SK-N-SH (cell line): ENCODE measurements at regions not wholly inside any gene's neighbourhood (a gene's known extent, or its start where the extent isn't known, plus 50 kb on each side); places are given as distances from the start of the nearest gene placed in this dataset.

Source experiments
- CTCF ChIA-PET: fragments of 300-600, 350-600 bp; formaldehyde crosslinking; extraction: SDS; loops from one replicate; lab custom pipeline; 2021; lab: Yijun Ruan, JAX
- POLR2A ChIA-PET: fragments of 350-600 bp; sonication (Branson Sonifier 250); formaldehyde crosslinking; extraction: SDS; loops from one replicate; lab custom pipeline; 2020; ENCODE audit warnings: antibody characterized with exemption, inconsistent platforms; lab: Yijun Ruan, JAX
- DNase-seq: peaks from one replicate; pipeline ENCODE4 v3.0.0; 2012
- H2AFZ ChIP-seq: fragments of 200-600 bp; sonication (generic); 2 replicates; pipeline ENCODE4 v1.8.1; 2016; ENCODE audit warnings: antibody characterized with exemption, mild to moderate bottlenecking, low read depth
- H3F3A ChIP-seq: fragments of 200-600 bp; sonication (generic); replicated peaks from 2 replicates; pipeline ENCODE3; 2016; ENCODE audit warnings: antibody characterized with exemption, mild to moderate bottlenecking; ENCODE audit not compliant: insufficient read depth
- H3K27ac ChIP-seq, 2 experiments: fragments of 200-500 bp in 1 of 2; fragments of 200-600 bp in 1 of 2; sonication (Bioruptor generic) in 1 of 2; sonication (generic), shearing (Covaris generic) in 1 of 2; 2 replicates each; pipeline versions ENCODE4 v1.5.1 to v1.6.1; 2014 to 2016; ENCODE audit warnings: low read depth in 2 of 2, inconsistent platforms in 1 of 2, low read length in 1 of 2, mild to moderate bottlenecking in 1 of 2, mixed read lengths in 1 of 2
- H3K27me3 ChIP-seq: fragments of 200-600 bp; sonication (generic), shearing (Covaris generic); 2 replicates; pipeline ENCODE4 v1.6.1; 2016; ENCODE audit warnings: mixed run types; ENCODE audit not compliant: insufficient read depth
- H3K36me3 ChIP-seq, 2 experiments: fragments of 200-500 bp in 1 of 2; fragments of 200-600 bp in 1 of 2; sonication (Bioruptor generic) in 1 of 2; sonication (generic) in 1 of 2; replicated peaks in 1 of 2; 2 replicates each; pipeline versions ENCODE3 to v1.5.1; 2014 to 2016; ENCODE audit warnings: low read length in 1 of 2, mild to moderate bottlenecking in 1 of 2; ENCODE audit not compliant: insufficient read depth in 2 of 2, control insufficient read depth in 1 of 2
- H3K4me1 ChIP-seq, 2 experiments: fragments of 200-500 bp in 1 of 2; fragments of 200-600 bp in 1 of 2; sonication (Bioruptor generic) in 1 of 2; sonication (generic), shearing (Covaris generic) in 1 of 2; 2 replicates each; pipeline versions ENCODE4 v1.5.1 to v1.6.1; 2014 to 2016; ENCODE audit warnings: low read depth in 1 of 2, low read length in 1 of 2, mixed run types in 1 of 2; ENCODE audit not compliant: insufficient read depth in 2 of 2, control insufficient read depth in 1 of 2
- H3K4me2 ChIP-seq: fragments of 200-600 bp; sonication (generic), shearing (Covaris generic); 2 replicates; pipeline ENCODE4 v1.6.1; 2017; ENCODE audit warnings: mixed run types
- H3K4me3 ChIP-seq, 2 experiments: fragments of 200-500 bp in 1 of 2; fragments of 200-600 bp in 1 of 2; sonication (Bioruptor generic) in 1 of 2; sonication (generic), shearing (Covaris generic) in 1 of 2; 2 replicates each; pipeline versions ENCODE4 v1.5.1 to v1.8.1; 2014 to 2016; ENCODE audit warnings: low read depth in 2 of 2, inconsistent platforms in 1 of 2, low read length in 1 of 2, mild to moderate bottlenecking in 1 of 2, mixed read lengths in 1 of 2, moderate library complexity in 1 of 2
- H3K79me2 ChIP-seq: fragments of 200-600 bp; sonication (generic); 2 replicates; pipeline ENCODE4 v1.8.1; 2017; ENCODE audit warnings: mild to moderate bottlenecking; ENCODE audit not compliant: insufficient read depth
- H3K9ac ChIP-seq: fragments of 200-600 bp; sonication (generic); 2 replicates; pipeline ENCODE4 v1.6.1; 2017; ENCODE audit warnings: mixed run types
- H3K9me2 ChIP-seq: fragments of 200-600 bp; sonication (generic); 2 replicates; pipeline ENCODE4 v1.6.1; 2017; ENCODE audit warnings: mixed run types
- H3K9me3 ChIP-seq: fragments of 200-600 bp; sonication (generic); 2 replicates; pipeline ENCODE4 v1.6.1; 2017; ENCODE audit warnings: mixed run types, mild to moderate bottlenecking, moderate library complexity
- H4K20me1 ChIP-seq: fragments of 200-600 bp; sonication (generic); 2 replicates; pipeline ENCODE4 v1.6.1; 2017; ENCODE audit warnings: mild to moderate bottlenecking, mixed run types; ENCODE audit not compliant: insufficient read depth
- ELF1 ChIP-seq: IDR thresholded peaks from 2 replicates; pipeline ENCODE4 v1.4.0; 2012
- EP300 ChIP-seq, 2 experiments: IDR thresholded peaks; 2 replicates each; pipeline versions ENCODE4 v1.4.0 to v1.6.1; 2012; ENCODE audit warnings: borderline replicate concordance in 1 of 2, low read depth in 1 of 2, low read length in 1 of 2
- EZH2phosphoT487 ChIP-seq: fragments of 200-600 bp; sonication (generic); IDR thresholded peaks from 2 replicates; pipeline ENCODE4 v1.6.1; 2017; ENCODE audit warnings: low read depth, mixed run types, mild to moderate bottlenecking, antibody characterized with exemption, moderate library complexity, borderline replicate concordance
- NRF1 ChIP-seq: IDR thresholded peaks from 2 replicates; pipeline ENCODE4 v1.6.1; 2012; ENCODE audit warnings: low read depth, mild to moderate bottlenecking, low read length
- POLR2AphosphoS5 ChIP-seq: IDR thresholded peaks from 2 replicates; pipeline ENCODE4 v1.6.1; 2012; ENCODE audit warnings: low read depth, low read length
- RAD21 ChIP-seq: IDR thresholded peaks from 2 replicates; pipeline ENCODE4 v1.6.1; 2012; ENCODE audit warnings: mild to moderate bottlenecking, low read length
- RFX5 ChIP-seq: IDR thresholded peaks from 2 replicates; pipeline ENCODE4 v1.6.1; 2012; ENCODE audit warnings: mild to moderate bottlenecking, improper control_type of control experiment, low read length
- SIN3A ChIP-seq: IDR thresholded peaks from 2 replicates; pipeline ENCODE4 v1.6.1; 2012; ENCODE audit warnings: low read depth, mild to moderate bottlenecking, low read length, moderate library complexity, borderline replicate concordance
- TCF12 ChIP-seq: IDR thresholded peaks from 2 replicates; pipeline ENCODE4 v1.4.0; 2012
- TEAD4 ChIP-seq: IDR thresholded peaks from 2 replicates; pipeline ENCODE4 v1.4.0; 2012; ENCODE audit warnings: mild to moderate bottlenecking, borderline replicate concordance; ENCODE audit not compliant: insufficient read depth
- WGBS: methylation state at CpG from one replicate; pipeline ENCODE4 v1.1.6; 2017; ENCODE audit warnings: low lambda C conversion rate; 5-methylcytosine and 5-hydroxymethylcytosine counted together
- TF ChIP-seq, protein P1 (sequence below): IDR thresholded peaks from 2 replicates; pipeline ENCODE4; 2012
- TF ChIP-seq, protein P2 (sequence below): fragments of 200-600 bp; sonication (generic); IDR thresholded peaks from 2 replicates; pipeline ENCODE4 v1.6.1; 2017; ENCODE audit warnings: antibody characterized with exemption, mild to moderate bottlenecking, moderate library complexity
- TF ChIP-seq, protein P3 (sequence below): fragments of 150-350 bp; IDR thresholded peaks from 2 replicates; pipeline ENCODE4 v1.6.1; 2016; ENCODE audit warnings: mild to moderate bottlenecking, low read depth, low read length
- TF ChIP-seq, protein P4 (sequence below): IDR thresholded peaks from 2 replicates; pipeline ENCODE4 v1.4.0; 2012; ENCODE audit warnings: low read depth, borderline replicate concordance
- TF ChIP-seq, protein P5 (sequence below): fragments of 150-350 bp; IDR thresholded peaks from 2 replicates; pipeline ENCODE4 v1.6.1; 2017; ENCODE audit warnings: antibody characterized with exemption, low read length, low read depth, borderline replicate concordance

DNA sequence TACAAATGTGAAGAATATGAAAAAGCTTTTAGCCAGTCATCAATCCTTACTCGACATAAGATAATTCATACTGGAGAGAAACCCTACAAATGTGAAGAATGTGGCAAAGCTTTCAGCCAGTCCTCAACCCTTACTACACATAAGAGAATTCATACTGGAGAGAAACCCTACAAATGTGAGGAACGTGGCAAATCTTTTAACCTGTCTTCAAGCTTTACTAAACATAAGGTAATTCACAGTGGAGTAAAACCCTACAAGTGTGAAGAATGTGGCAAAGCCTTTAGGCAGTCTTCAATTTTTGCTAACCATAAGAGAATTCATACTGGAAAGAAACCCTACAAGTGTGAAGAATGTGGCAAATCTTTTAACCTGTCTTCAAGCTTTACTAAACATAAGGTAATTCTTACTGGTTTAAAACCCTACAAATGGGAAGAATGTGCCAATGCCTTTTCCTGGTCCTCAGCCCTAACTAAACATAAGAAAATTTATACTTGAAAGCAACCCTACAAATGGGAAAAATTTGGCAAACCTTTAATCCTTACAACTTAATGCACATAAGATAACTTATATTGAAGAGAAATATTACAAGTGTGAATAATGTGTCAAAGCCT, 74.1 kb upstream of the ZNF681 start:
- DNase-seq: no peak
- no peaks in the 10 kb centered on the region for H3F3A ChIP-seq
- H3K4me2 ChIP-seq: no peak overlapping the region
- H4K20me1 ChIP-seq: no peaks in the 10 kb centered on the region
- ChIA-PET CTCF (no interaction called here), POLR2A (no interaction called here)
- peaks cover 17% of the 10 kb centered on the region for H3K9me3 ChIP-seq
- H2AFZ ChIP-seq: no peak overlapping the region
- no peaks in the 10 kb centered on the region for H3K79me2 ChIP-seq
- H3K27ac ChIP-seq: no peak overlapping the region
- H3K27me3 ChIP-seq: no peaks in the 10 kb centered on the region
- TF ChIP-seq, protein P1, sequence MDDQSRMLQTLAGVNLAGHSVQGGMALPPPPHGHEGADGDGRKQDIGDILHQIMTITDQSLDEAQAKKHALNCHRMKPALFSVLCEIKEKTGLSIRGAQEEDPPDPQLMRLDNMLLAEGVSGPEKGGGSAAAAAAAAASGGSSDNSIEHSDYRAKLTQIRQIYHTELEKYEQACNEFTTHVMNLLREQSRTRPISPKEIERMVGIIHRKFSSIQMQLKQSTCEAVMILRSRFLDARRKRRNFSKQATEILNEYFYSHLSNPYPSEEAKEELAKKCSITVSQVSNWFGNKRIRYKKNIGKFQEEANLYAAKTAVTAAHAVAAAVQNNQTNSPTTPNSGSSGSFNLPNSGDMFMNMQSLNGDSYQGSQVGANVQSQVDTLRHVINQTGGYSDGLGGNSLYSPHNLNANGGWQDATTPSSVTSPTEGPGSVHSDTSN: no peak
- TF ChIP-seq EZH2phosphoT487 (no peak), SIN3A (no peak), TCF12 (no peak), ELF1 (no peak), POLR2AphosphoS5 (no peak), EP300 (IDR thresholded peaks at IDR 0.05; ENCODE audit: borderline replicate concordance in 1 of 2, low read depth in 1 of 2, low read length in 1 of 2) (no peak), TEAD4 (no peak), NRF1 (no peak), RFX5 (no peak)
- TF ChIP-seq, protein P2, sequence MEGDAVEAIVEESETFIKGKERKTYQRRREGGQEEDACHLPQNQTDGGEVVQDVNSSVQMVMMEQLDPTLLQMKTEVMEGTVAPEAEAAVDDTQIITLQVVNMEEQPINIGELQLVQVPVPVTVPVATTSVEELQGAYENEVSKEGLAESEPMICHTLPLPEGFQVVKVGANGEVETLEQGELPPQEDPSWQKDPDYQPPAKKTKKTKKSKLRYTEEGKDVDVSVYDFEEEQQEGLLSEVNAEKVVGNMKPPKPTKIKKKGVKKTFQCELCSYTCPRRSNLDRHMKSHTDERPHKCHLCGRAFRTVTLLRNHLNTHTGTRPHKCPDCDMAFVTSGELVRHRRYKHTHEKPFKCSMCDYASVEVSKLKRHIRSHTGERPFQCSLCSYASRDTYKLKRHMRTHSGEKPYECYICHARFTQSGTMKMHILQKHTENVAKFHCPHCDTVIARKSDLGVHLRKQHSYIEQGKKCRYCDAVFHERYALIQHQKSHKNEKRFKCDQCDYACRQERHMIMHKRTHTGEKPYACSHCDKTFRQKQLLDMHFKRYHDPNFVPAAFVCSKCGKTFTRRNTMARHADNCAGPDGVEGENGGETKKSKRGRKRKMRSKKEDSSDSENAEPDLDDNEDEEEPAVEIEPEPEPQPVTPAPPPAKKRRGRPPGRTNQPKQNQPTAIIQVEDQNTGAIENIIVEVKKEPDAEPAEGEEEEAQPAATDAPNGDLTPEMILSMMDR: no peak
- TF ChIP-seq, protein P3, sequence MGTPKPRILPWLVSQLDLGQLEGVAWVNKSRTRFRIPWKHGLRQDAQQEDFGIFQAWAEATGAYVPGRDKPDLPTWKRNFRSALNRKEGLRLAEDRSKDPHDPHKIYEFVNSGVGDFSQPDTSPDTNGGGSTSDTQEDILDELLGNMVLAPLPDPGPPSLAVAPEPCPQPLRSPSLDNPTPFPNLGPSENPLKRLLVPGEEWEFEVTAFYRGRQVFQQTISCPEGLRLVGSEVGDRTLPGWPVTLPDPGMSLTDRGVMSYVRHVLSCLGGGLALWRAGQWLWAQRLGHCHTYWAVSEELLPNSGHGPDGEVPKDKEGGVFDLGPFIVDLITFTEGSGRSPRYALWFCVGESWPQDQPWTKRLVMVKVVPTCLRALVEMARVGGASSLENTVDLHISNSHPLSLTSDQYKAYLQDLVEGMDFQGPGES: no peak
- TF ChIP-seq, protein P4, sequence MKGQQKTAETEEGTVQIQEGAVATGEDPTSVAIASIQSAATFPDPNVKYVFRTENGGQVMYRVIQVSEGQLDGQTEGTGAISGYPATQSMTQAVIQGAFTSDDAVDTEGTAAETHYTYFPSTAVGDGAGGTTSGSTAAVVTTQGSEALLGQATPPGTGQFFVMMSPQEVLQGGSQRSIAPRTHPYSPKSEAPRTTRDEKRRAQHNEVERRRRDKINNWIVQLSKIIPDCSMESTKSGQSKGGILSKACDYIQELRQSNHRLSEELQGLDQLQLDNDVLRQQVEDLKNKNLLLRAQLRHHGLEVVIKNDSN: no peak
- H3K36me3 ChIP-seq: no peaks in the 10 kb centered on the region
- WGBS: 34% methylated on average over 2 of the region's 2 CpGs
- H3K4me3 ChIP-seq: no peak overlapping the region
- H3K9me2 ChIP-seq: no peaks in the 10 kb centered on the region
- no peak overlapping the region for H3K9ac ChIP-seq
- no peaks in the 10 kb centered on the region for H3K4me1 ChIP-seq

DNA sequence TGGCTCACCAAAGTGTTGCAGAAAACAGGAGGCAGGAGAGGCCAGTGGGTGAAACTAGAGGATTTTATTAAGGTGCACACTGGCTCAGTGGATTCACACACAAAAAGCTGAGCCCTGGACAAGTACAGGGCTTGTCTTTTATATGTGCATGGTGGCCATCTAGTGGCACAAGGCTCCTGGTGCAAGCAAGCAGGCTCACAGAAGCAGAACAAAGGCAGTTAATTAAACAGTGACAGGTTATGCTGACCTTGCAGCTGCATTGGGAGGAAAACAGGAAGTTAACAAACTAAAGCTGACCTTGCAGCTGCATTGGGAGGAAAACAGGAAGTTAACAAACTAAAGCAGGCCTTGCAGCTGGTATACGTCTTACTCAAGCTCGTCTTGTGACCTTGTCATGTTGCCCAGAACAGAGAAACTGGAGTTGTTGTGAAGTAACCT, 65.3 kb upstream of the ZNF681 start:
- CTCF ChIA-PET: interaction anchor here (0.9 kb wide), 1 partner anchor 23 kb away, joined by 3 read pairs; no protein-coding TSS in a partner anchor
- no peaks in the 10 kb centered on the region for H4K20me1 ChIP-seq
- H3K9me3 ChIP-seq: peaks cover 3% of the 10 kb centered on the region; the same call in 1 of the 2 replicates
- no peak overlapping the region for H3K9ac ChIP-seq
- H3F3A ChIP-seq: no peaks in the 10 kb centered on the region
- H3K9me2 ChIP-seq: no peaks in the 10 kb centered on the region
- H2AFZ ChIP-seq: no peak overlapping the region
- H3K27ac ChIP-seq: no peak overlapping the region
- no peaks in the 10 kb centered on the region for H3K27me3 ChIP-seq
- peak; percentile 27 for DNase-seq
- POLR2A ChIA-PET: no interaction called here
- H3K79me2 ChIP-seq: no peaks in the 10 kb centered on the region
- no peaks in the 10 kb centered on the region for H3K36me3 ChIP-seq
- TF ChIP-seq, protein P5, sequence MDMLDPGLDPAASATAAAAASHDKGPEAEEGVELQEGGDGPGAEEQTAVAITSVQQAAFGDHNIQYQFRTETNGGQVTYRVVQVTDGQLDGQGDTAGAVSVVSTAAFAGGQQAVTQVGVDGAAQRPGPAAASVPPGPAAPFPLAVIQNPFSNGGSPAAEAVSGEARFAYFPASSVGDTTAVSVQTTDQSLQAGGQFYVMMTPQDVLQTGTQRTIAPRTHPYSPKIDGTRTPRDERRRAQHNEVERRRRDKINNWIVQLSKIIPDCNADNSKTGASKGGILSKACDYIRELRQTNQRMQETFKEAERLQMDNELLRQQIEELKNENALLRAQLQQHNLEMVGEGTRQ: no peak
- TF ChIP-seq, protein P1: no peak
- TF ChIP-seq RAD21: peak; percentile 48
- TF ChIP-seq, protein P2: peak; percentile 22; the same call in 1 of the 2 replicates
- no peak overlapping the region for H3K4me3 ChIP-seq
- H3K4me2 ChIP-seq: no peak overlapping the region
- H3K4me1 ChIP-seq: no peaks in the 10 kb centered on the region
- WGBS: 53% methylated on average over 2 of the region's 2 CpGs
